GM12878 (cell line): ENCODE measurements at regions not wholly inside any gene's neighbourhood (a gene's known extent, or its start where the extent isn't known, plus 50 kb on each side); places are given as distances from the start of the nearest gene placed in this dataset.

ENCODE experiments used
- ATAC-seq: fragments of 200-7000 bp; cut with Tn5 transposase; 3 replicates; pipeline ENCODE4 v1.9.1; 2020; ENCODE audit warnings: mild to moderate bottlenecking, moderate library complexity
- BruUV-seq: library from RNA; stranded (reverse); fragments of 400-500 nt; replicated peaks from 2 replicates; lab custom pipeline; 2021; lab: Mats Ljungman, UMichigan
- CTCF ChIA-PET: fragments of 300-600 bp; sonication (Branson Sonifier 250); formaldehyde crosslinking; extraction: SDS; loops from one replicate; lab custom pipeline; 2021; ENCODE audit warnings: inconsistent platforms; lab: Yijun Ruan, JAX
- POLR2A ChIA-PET: fragments of 350-600 bp; formaldehyde crosslinking; extraction: SDS; loops from one replicate; lab custom pipeline; 2021; ENCODE audit warnings: inconsistent platforms; lab: Charles Lee
- RAD21 ChIA-PET: fragments of 300-600 bp; sonication (Branson Sonifier 250); formaldehyde crosslinking; loops from one replicate; lab custom pipeline; 2023; ENCODE audit warnings: antibody characterized with exemption; ENCODE audit not compliant: unreplicated experiment; lab: Charles Lee
- SMC1A ChIA-PET: fragments of 300-600 bp; sonication (Branson Sonifier 250); formaldehyde crosslinking; loops from one replicate; lab custom pipeline; 2023; ENCODE audit not compliant: unreplicated experiment, uncharacterized antibody; lab: Charles Lee
- DNase-seq: peaks from one replicate; pipeline ENCODE4 v3.0.0-alpha.2; 2011; ENCODE audit warnings: low read depth, low spot score
- FAIRE-seq: peaks from 3 replicates; lab custom pipeline; 2011; peaks lifted over from hg19 to GRCh38; lab: Jason Lieb, UNC
- H2AFZ ChIP-seq: 2 replicates; pipeline ENCODE4 v1.6.0; 2011; ENCODE audit warnings: low read depth, low read length, control low read depth; ENCODE audit not compliant: control insufficient read depth
- H3K27ac ChIP-seq: 2 replicates; pipeline ENCODE4 v1.5.1; 2011; ENCODE audit warnings: control low read depth; ENCODE audit not compliant: control insufficient read depth, insufficient read depth
- H3K27me3 ChIP-seq, 2 experiments: replicated peaks in 1 of 2; 2 replicates each; pipeline versions ENCODE4 v1.6.0 to v1.6.1; 2011; ENCODE audit warnings: low read length in 1 of 2; ENCODE audit not compliant: control insufficient read depth in 2 of 2, insufficient read depth in 2 of 2
- H3K36me3 ChIP-seq, 2 experiments: 2 replicates each; pipeline ENCODE4 v1.5.1; 2011; ENCODE audit warnings: low read length in 1 of 2; ENCODE audit not compliant: control insufficient read depth in 2 of 2, insufficient read depth in 2 of 2
- H3K4me1 ChIP-seq: 2 replicates; pipeline ENCODE4 v1.6.1; 2011; ENCODE audit warnings: mild to moderate bottlenecking, low read length, moderate library complexity, mixed read lengths; ENCODE audit not compliant: control insufficient read depth, insufficient read depth
- H3K4me2 ChIP-seq: 2 replicates; pipeline ENCODE4 v1.6.0; 2011; ENCODE audit warnings: control low read depth; ENCODE audit not compliant: control insufficient read depth, insufficient read depth
- H3K4me3 ChIP-seq: fragments of 200-600 bp; sonication (generic); 2 replicates; pipeline ENCODE4 v1.5.1; 2016
- H3K79me2 ChIP-seq: 2 replicates; pipeline ENCODE4 v1.6.0; 2011; ENCODE audit warnings: low read length; ENCODE audit not compliant: control insufficient read depth, insufficient read depth
- H3K9ac ChIP-seq: 2 replicates; pipeline ENCODE4 v1.8.0; 2011; ENCODE audit warnings: low read length, control low read depth, mixed read lengths; ENCODE audit not compliant: control insufficient read depth, insufficient read depth
- H3K9me3 ChIP-seq: replicated peaks from 3 replicates; pipeline ENCODE4 v1.5.1; 2011; ENCODE audit warnings: mild to moderate bottlenecking, low read length; ENCODE audit not compliant: control insufficient read depth, insufficient read depth
- H4K20me1 ChIP-seq: 2 replicates; pipeline ENCODE4 v1.6.0; 2011; ENCODE audit not compliant: control insufficient read depth, insufficient read depth
- ATF7 ChIP-seq: fragments of 450-650 bp; IDR thresholded peaks from 2 replicates; pipeline ENCODE4 v1.6.1; 2016; ENCODE audit warnings: low read depth, mild to moderate bottlenecking
- CHD1 ChIP-seq: IDR thresholded peaks from 2 replicates; pipeline ENCODE4 v1.6.1; 2012; ENCODE audit warnings: low read depth, low read length, improper control_type of control experiment
- E2F4 ChIP-seq: IDR thresholded peaks from 2 replicates; pipeline ENCODE4 v1.6.1; 2012; ENCODE audit warnings: low read depth, low read length, improper control_type of control experiment
- E2F8 ChIP-seq: fragments of 450-650 bp; IDR thresholded peaks from 2 replicates; pipeline ENCODE4 v1.6.1; 2018; ENCODE audit warnings: mild to moderate bottlenecking, low read depth, moderate library complexity; ENCODE audit not compliant: partially characterized antibody
- ELK1 ChIP-seq: IDR thresholded peaks from 2 replicates; pipeline ENCODE4 v1.6.1; 2012; ENCODE audit warnings: low read depth, low read length, improper control_type of control experiment
- ETV6 ChIP-seq, 2 experiments: fragments of 450-650 bp in 1 of 2; IDR thresholded peaks in 1 of 2; conservative IDR thresholded peaks in 1 of 2; 2 replicates each; pipeline ENCODE4 v1.6.1; 2014; ENCODE audit warnings: antibody characterized with exemption in 1 of 2, borderline replicate concordance in 1 of 2, low read depth in 1 of 2, mild to moderate bottlenecking in 1 of 2, moderate library complexity in 1 of 2
- GABPA ChIP-seq: IDR thresholded peaks from 2 replicates; pipeline ENCODE4 v1.6.1; 2014; ENCODE audit warnings: antibody characterized with exemption, low read depth, mild to moderate bottlenecking, inconsistent platforms
- RCOR1 ChIP-seq: conservative IDR thresholded peaks from 2 replicates; pipeline ENCODE4 v1.6.1; 2012; ENCODE audit warnings: low read depth, low read length, improper control_type of control experiment
- SREBF1 ChIP-seq: IDR thresholded peaks from 2 replicates; pipeline ENCODE4 v1.6.1; 2012; ENCODE audit warnings: mild to moderate bottlenecking, low read length
- SREBF2 ChIP-seq: IDR thresholded peaks from 2 replicates; pipeline ENCODE4 v1.6.1; 2012; ENCODE audit warnings: mild to moderate bottlenecking, low read length
- STAT3 ChIP-seq: IDR thresholded peaks from 2 replicates; pipeline ENCODE4 v1.6.1; 2011; ENCODE audit warnings: low read depth, low read length, improper control_type of control experiment
- TBL1XR1 ChIP-seq: IDR thresholded peaks from 2 replicates; pipeline ENCODE4 v1.6.1; 2012; ENCODE audit warnings: low read depth, low read length, improper control_type of control experiment
- ZBTB40 ChIP-seq: fragments of 450-650 bp; IDR thresholded peaks from 2 replicates; pipeline ENCODE4 v1.6.1; 2016; ENCODE audit warnings: mild to moderate bottlenecking, moderate library complexity, borderline replicate concordance
- WGBS: methylation state at CpG from one replicate; pipeline ENCODE4 v1.1.6; 2016; ENCODE audit warnings: low lambda C conversion rate; ENCODE audit not compliant: insufficient replicate concordance, insufficient coverage; ENCODE audit errors: missing lambda C conversion rate; 5-methylcytosine and 5-hydroxymethylcytosine counted together
- in situ Hi-C: fragments of 300-500 bp; cut with MboI; formaldehyde crosslinking; loops from 9 replicates; pipeline ENCODE4 v1.14.3; 2018; ENCODE audit warnings: mixed read lengths
- intact Hi-C: fragments of 100-400 bp; cut with micrococcal nuclease; formaldehyde crosslinking; loops from one replicate; pipeline ENCODE4 v1.14.2; 2022; ENCODE audit not compliant: unreplicated experiment

- ATAC-seq (peak; percentile 87), FAIRE-seq (no peak), DNase-seq (no peak)
- ChIA-PET CTCF (interaction anchor here (3.5 kb wide), 1 partner anchor 12 kb away, joined by 18 read pairs; no protein-coding TSS in a partner anchor), POLR2A (interaction anchor here (1.0 to 1.1 kb wide), 2 partner anchors 11 to 74 kb away, joined by 4 read pairs; no protein-coding TSS in a partner anchor), SMC1A (interaction anchor here (0.7 to 1.5 kb wide), 2 partner anchors 11 to 16 kb away, joined by 3 read pairs; no protein-coding TSS in a partner anchor), RAD21 (interaction anchor here (1.5 kb wide), 1 partner anchor 11 kb away, joined by 8 read pairs; no protein-coding TSS in a partner anchor)
- intact Hi-C loops (no loop called here), in situ Hi-C loops (no loop called here)
- H3K9me3 ChIP-seq: no peaks in the 10 kb centered on the region
- H3K79me2 ChIP-seq: no peaks in the 10 kb centered on the region
- no peaks in the 10 kb centered on the region for H4K20me1 ChIP-seq
- no peak overlapping the region for H3K27ac ChIP-seq
- H3K27me3 ChIP-seq: peaks cover 0 to 14% of the 10 kb centered on the region in 2 experiments
- peak overlapping the region; percentile 28; the same call in 1 of the 2 replicates for H3K9ac ChIP-seq
- H3K4me2 ChIP-seq: peak overlapping the region; percentile 87
- H2AFZ ChIP-seq: peak overlapping the region; percentile 19
- BruUV-seq: no TSS peak
- WGBS: 6% methylated on average over 67 of the region's 108 CpGs
- no peaks in the 10 kb centered on the region for H3K4me1 ChIP-seq
- peak overlapping the region; percentile 34 for H3K4me3 ChIP-seq
- H3K36me3 ChIP-seq: no peaks in the 10 kb centered on the region
- TF ChIP-seq SREBF2 (no peak), ATF7 (no peak), TBL1XR1 (no peak), GABPA (no peak), STAT3 (no peak), E2F4 (no peak), SREBF1 (no peak), ETV6 (conservative IDR thresholded peaks at IDR 0.05 in 1 of 2, IDR thresholded peaks at IDR 0.05 in 1 of 2; ENCODE audit: borderline replicate concordance in 1 of 2, low read depth in 1 of 2) (no peak), E2F8 (no peak), RCOR1 (no peak), ZBTB40 (no peak), CHD1 (no peak), ELK1 (no peak)
Observed at GRCh38 chr2:143936848-143937722, 582.8 kb downstream of the ZEB2 start.
